Caco-2 (cell line): ENCODE measurements at regions not wholly inside any gene's neighbourhood (a gene's known extent, or its start where the extent isn't known, plus 50 kb on each side); places are given as distances from the start of the nearest gene placed in this dataset.

Experiments used
- BruUV-seq: library from RNA; stranded (reverse); fragments of 400-500 nt; replicated peaks from 2 replicates; lab custom pipeline; 2021; lab: Mats Ljungman, UMichigan
- CTCF ChIA-PET: fragments of 300-600 bp; sonication (Branson Sonifier 250); formaldehyde crosslinking; loops from one replicate; lab custom pipeline; 2022; ENCODE audit warnings: antibody characterized with exemption; lab: Charles Lee
- POLR2A ChIA-PET: fragments of 300-600 bp; sonication (Branson Sonifier 250); formaldehyde crosslinking; loops from one replicate; lab custom pipeline; 2022; ENCODE audit warnings: antibody characterized with exemption; lab: Charles Lee
- DNase-seq, 2 experiments: peaks; one replicate each; pipeline versions ENCODE4 v3.0.0 to v3.0.0-alpha.2; 2020 to 2022
- H3K27me3 ChIP-seq: replicated peaks from 2 replicates; pipeline ENCODE4 v1.6.0; 2011; ENCODE audit warnings: low read length; ENCODE audit not compliant: control insufficient read depth, insufficient read depth
- H3K36me3 ChIP-seq: 2 replicates; pipeline ENCODE4 v1.5.1; 2011; ENCODE audit warnings: low read length; ENCODE audit not compliant: control insufficient read depth, insufficient read depth
- H3K4me1 ChIP-seq: fragments of 250-450 bp; sonication (Bioruptor Pico); 2 replicates; pipeline ENCODE4 v1.5.1; 2020; ENCODE audit warnings: mild to moderate bottlenecking
- H3K4me3 ChIP-seq: 2 replicates; pipeline ENCODE4 v1.5.1; 2011; ENCODE audit warnings: low read depth, mild to moderate bottlenecking, control low read depth, low read length
- H3K9me3 ChIP-seq: fragments of 250-450 bp; sonication (Bioruptor Pico); 2 replicates; pipeline ENCODE4 v1.5.1; 2020; ENCODE audit warnings: mild to moderate bottlenecking, moderate library complexity
- H3K27ac Mint-ChIP-seq: one replicate; pipeline ENCODE4 v1.8.0; 2022; ENCODE audit warnings: mixed read lengths; ENCODE audit not compliant: unreplicated experiment
- H3K27me3 Mint-ChIP-seq: one replicate; pipeline ENCODE4 v1.8.0; 2022; ENCODE audit warnings: mixed read lengths; ENCODE audit not compliant: insufficient read depth, unreplicated experiment
- H3K36me3 Mint-ChIP-seq: one replicate; pipeline ENCODE4 v1.8.0; 2022; ENCODE audit warnings: mild to moderate bottlenecking, mixed read lengths; ENCODE audit not compliant: insufficient read depth, unreplicated experiment
- H3K4me1 Mint-ChIP-seq: one replicate; pipeline ENCODE4 v1.8.0; 2022; ENCODE audit warnings: low read depth, mixed read lengths; ENCODE audit not compliant: unreplicated experiment
- H3K4me3 Mint-ChIP-seq: one replicate; pipeline ENCODE4 v1.8.0; 2022; ENCODE audit warnings: mild to moderate bottlenecking, moderate library complexity, mixed read lengths; ENCODE audit not compliant: unreplicated experiment
- H3K9me3 Mint-ChIP-seq: one replicate; pipeline ENCODE4 v1.8.0; 2022; ENCODE audit warnings: mixed read lengths; ENCODE audit not compliant: unreplicated experiment
- CTCF ChIP-seq, 2 experiments: fragments of 200-600 bp in 1 of 2; IDR thresholded peaks; 1 replicate in 1 of 2; 2 replicates in 1 of 2; pipeline versions ENCODE4 v1.5.1 to v1.8.0; 2011 to 2022; ENCODE audit warnings: antibody characterized with exemption in 1 of 2, control low read depth in 1 of 2, inconsistent platforms in 1 of 2, low read depth in 1 of 2, low read length in 1 of 2, mild to moderate bottlenecking in 1 of 2, moderate library complexity in 1 of 2; ENCODE audit not compliant: insufficient read depth in 1 of 2, severe bottlenecking in 1 of 2, unreplicated experiment in 1 of 2
- intact Hi-C: fragments of 100-400 bp; cut with micrococcal nuclease; formaldehyde crosslinking; loops from one replicate; pipeline ENCODE4 v1.10.0; 2022; ENCODE audit not compliant: unreplicated experiment

- ChIA-PET POLR2A (no interaction called here), CTCF (no interaction called here)
- Mint-ChIP-seq H3K36me3 (no peaks in the 10 kb centered on the region), H3K27ac (no peak overlapping the region), H3K27me3 (peaks cover 28% of the 10 kb centered on the region), H3K9me3 (no peaks in the 10 kb centered on the region), H3K4me3 (no peak overlapping the region), H3K4me1 (no peaks in the 10 kb centered on the region)
- Histone ChIP-seq H3K4me3 (no peak overlapping the region), H3K36me3 (no peaks in the 10 kb centered on the region), H3K4me1 (no peaks in the 10 kb centered on the region), H3K9me3 (no peaks in the 10 kb centered on the region), H3K27me3 (peaks cover 1% of the 10 kb centered on the region; the same call in 1 of the 2 replicates)
- intact Hi-C loops = no loop called here
- TF ChIP-seq CTCF (IDR thresholded peaks at IDR 0.05; ENCODE audit: insufficient read depth in 1 of 2, low read depth in 1 of 2, low read length in 1 of 2, severe bottlenecking in 1 of 2, unreplicated experiment in 1 of 2) = no peak
- no peak for DNase-seq
- BruUV-seq = no TSS peak
These were observed 76.3 kb upstream of the ATP2B2 start for GRCh38 chr3:10581716-10582115.

GRCh38 chr3:10582733-10583132, 77.3 kb upstream of the ATP2B2 start:
- no peak for DNase-seq
- peaks cover 30% of the 10 kb centered on the region for H3K27me3 Mint-ChIP-seq
- H3K9me3 Mint-ChIP-seq = no peaks in the 10 kb centered on the region
- no peaks in the 10 kb centered on the region for H3K4me1 Mint-ChIP-seq
- CTCF ChIA-PET = no interaction called here
- POLR2A ChIA-PET = no interaction called here
- no peak overlapping the region for H3K4me3 Mint-ChIP-seq
- Histone ChIP-seq H3K9me3 (no peaks in the 10 kb centered on the region), H3K27me3 (peaks cover 1% of the 10 kb centered on the region; the same call in 1 of the 2 replicates), H3K4me3 (no peak overlapping the region), H3K36me3 (no peaks in the 10 kb centered on the region), H3K4me1 (no peaks in the 10 kb centered on the region)
- intact Hi-C loops = no loop called here
- no peak for TF ChIP-seq CTCF (IDR thresholded peaks at IDR 0.05; ENCODE audit: insufficient read depth in 1 of 2, low read depth in 1 of 2, low read length in 1 of 2, severe bottlenecking in 1 of 2, unreplicated experiment in 1 of 2)
- no peak overlapping the region for H3K27ac Mint-ChIP-seq
- BruUV-seq = no TSS peak
- H3K36me3 Mint-ChIP-seq = no peaks in the 10 kb centered on the region

GRCh38 chr3:10583798-10584708, 78.7 kb upstream of the ATP2B2 start:
- Histone ChIP-seq H3K27me3 (peaks cover 1% of the 10 kb centered on the region; the same call in 1 of the 2 replicates), H3K9me3 (no peaks in the 10 kb centered on the region), H3K4me1 (no peaks in the 10 kb centered on the region), H3K4me3 (no peak overlapping the region), H3K36me3 (no peaks in the 10 kb centered on the region)
- DNase-seq = no peak
- Mint-ChIP-seq H3K4me3 (no peak overlapping the region), H3K27me3 (peaks cover 27% of the 10 kb centered on the region), H3K9me3 (no peaks in the 10 kb centered on the region), H3K36me3 (no peaks in the 10 kb centered on the region), H3K4me1 (no peaks in the 10 kb centered on the region), H3K27ac (no peak overlapping the region)
- intact Hi-C loops = no loop called here
- CTCF ChIA-PET = no interaction called here
- TF ChIP-seq CTCF (IDR thresholded peaks at IDR 0.05; ENCODE audit: insufficient read depth in 1 of 2, low read depth in 1 of 2, low read length in 1 of 2, severe bottlenecking in 1 of 2, unreplicated experiment in 1 of 2) = no peak
- BruUV-seq = no TSS peak
- POLR2A ChIA-PET = interaction anchor here (0.6 kb wide), 1 partner anchor 34 kb away, joined by 4 read pairs; no protein-coding TSS in a partner anchor
